Inferior parietal cortex (tissue), 1 donor: ENCODE measurements at regions not wholly inside any gene's neighbourhood (a gene's known extent, or its start where the extent isn't known, plus 50 kb on each side); places are given as distances from the start of the nearest gene placed in this dataset.
A peak's percentile ranks its signal among the peaks of the same experiment; 100 is the strongest.

ENCODE experiments used
- DNase-seq: peaks from one replicate; pipeline ENCODE4 v3.0.0-alpha.2; 2016; ENCODE audit errors: extremely low spot score

GRCh38 chr4:3818371-3818770 is 52.2 kb downstream of the ADRA2C start:
- DNase-seq, result no peak

GRCh38 chr4:3819210-3819919 is 53.2 kb downstream of the ADRA2C start:
- no peak for DNase-seq

- DNase-seq, result no peak
Observed at GRCh38 chr4:3820016-3820805, 54.0 kb downstream of the ADRA2C start.

- DNase-seq, result no peak
Observed at GRCh38 chr4:3820806-3821579, 54.8 kb downstream of the ADRA2C start.

- DNase-seq, result no peak
Observed at GRCh38 chr4:3821580-3822229, 55.5 kb downstream of the ADRA2C start.

- no peak for DNase-seq
Observed at GRCh38 chr4:3822230-3822947, 56.2 kb downstream of the ADRA2C start.

GRCh38 chr4:3823496-3824341 is 57.5 kb downstream of the ADRA2C start:
- peak; percentile 7 for DNase-seq

GRCh38 chr4:3824521-3825270 is 58.5 kb downstream of the ADRA2C start:
- DNase-seq, result no peak

- DNase-seq, result no peak
Observed at GRCh38 chr4:3825530-3825929, 59.3 kb downstream of the ADRA2C start.

GRCh38 chr4:3826247-3827172 is 60.3 kb downstream of the ADRA2C start:
- no peak for DNase-seq

GRCh38 chr4:3827616-3828492 is 61.7 kb downstream of the ADRA2C start:
- peak; percentile 33 for DNase-seq

- DNase-seq, result no peak
Observed at GRCh38 chr4:3828546-3828945, 62.4 kb downstream of the ADRA2C start.

- no peak for DNase-seq
Observed at GRCh38 chr4:3829211-3829955, 63.2 kb downstream of the ADRA2C start.

GRCh38 chr4:3829956-3830773 is 64.0 kb downstream of the ADRA2C start:
- no peak for DNase-seq

- no peak for DNase-seq
Observed at GRCh38 chr4:3830774-3831528, 64.8 kb downstream of the ADRA2C start.
